Prostate gland (tissue), 2 donors: ENCODE measurements at regions not wholly inside any gene's neighbourhood (a gene's known extent, or its start where the extent isn't known, plus 50 kb on each side); places are given as distances from the start of the nearest gene placed in this dataset.

Experiments
- CTCF ChIP-seq, 4 experiments: fragments of 200-600 bp in 2 of 4; fragments of 450-650 bp in 2 of 4; sonication (generic) in 2 of 4; IDR thresholded peaks; 1 replicate in 3 of 4; 2 replicates in 1 of 4; pipeline ENCODE4 v1.5.1; 2016 to 2019; ENCODE audit warnings: antibody characterized with exemption in 4 of 4, mild to moderate bottlenecking in 2 of 4, moderate library complexity in 2 of 4
- POLR2A ChIP-seq: fragments of 450-650 bp; IDR thresholded peaks from one replicate; pipeline ENCODE4 v1.6.1; 2016; ENCODE audit warnings: antibody characterized with exemption, mild to moderate bottlenecking

GRCh38 chr1:193463326-193463932 is 277.0 kb upstream of the B3GALT2 start:
- TF ChIP-seq POLR2A (no peak), CTCF (IDR thresholded peaks at IDR 0.05) (no peak)
